GM12872 (cell line): ENCODE measurements at regions not wholly inside any gene's neighbourhood (a gene's known extent, or its start where the extent isn't known, plus 50 kb on each side); places are given as distances from the start of the nearest gene placed in this dataset.

Experiments used
- CTCF ChIP-seq: IDR thresholded peaks from 3 replicates; pipeline ENCODE4 v1.5.1; 2011; ENCODE audit warnings: low read depth, mild to moderate bottlenecking, low read length, moderate library complexity; ENCODE audit not compliant: insufficient read depth

- TF ChIP-seq CTCF, result no peak
Measured at GRCh38 chr2:76288598-76288997, 577.9 kb upstream of the GCFC2 start.

GRCh38 chr2:76288146-76288545 is 577.4 kb upstream of the GCFC2 start:
- no peak for TF ChIP-seq CTCF

GRCh38 chr2:76283350-76283749 is 572.6 kb upstream of the GCFC2 start:
- no peak for TF ChIP-seq CTCF

- TF ChIP-seq CTCF, result 0 out of 3 replicates have a peak, but pooled peaks have one; percentile 2
Measured at GRCh38 chr2:76281156-76281841, 570.6 kb upstream of the GCFC2 start.

- TF ChIP-seq CTCF, result no peak
Measured at GRCh38 chr2:76280686-76281085, 570.0 kb upstream of the GCFC2 start.

GRCh38 chr2:76279142-76279541 is 568.4 kb upstream of the GCFC2 start:
- TF ChIP-seq CTCF, result no peak

GRCh38 chr2:76275788-76276187 is 565.1 kb upstream of the GCFC2 start:
- no peak for TF ChIP-seq CTCF

GRCh38 chr2:76274676-76275075 is 564.0 kb upstream of the GCFC2 start:
- no peak for TF ChIP-seq CTCF
